CD4-positive, alpha-beta T cell treated with Interleukin-21 for 1 hour (primary cell): ENCODE measurements at regions not wholly inside any gene's neighbourhood (a gene's known extent, or its start where the extent isn't known, plus 50 kb on each side); places are given as distances from the start of the nearest gene placed in this dataset.
"Not testable (repeated sequence)": the region's sequence is repeated elsewhere in the genome, so short reads cannot be mapped to it uniquely, and the experiment has no call there.

Source experiments
- DNase-seq: peaks from one replicate; pipeline ENCODE4 v3.0.0-alpha.2; 2020

GRCh38 chr1:58116284-58116683 lies 430.2 kb downstream of the OMA1 start:
- no peak for DNase-seq

DNA sequence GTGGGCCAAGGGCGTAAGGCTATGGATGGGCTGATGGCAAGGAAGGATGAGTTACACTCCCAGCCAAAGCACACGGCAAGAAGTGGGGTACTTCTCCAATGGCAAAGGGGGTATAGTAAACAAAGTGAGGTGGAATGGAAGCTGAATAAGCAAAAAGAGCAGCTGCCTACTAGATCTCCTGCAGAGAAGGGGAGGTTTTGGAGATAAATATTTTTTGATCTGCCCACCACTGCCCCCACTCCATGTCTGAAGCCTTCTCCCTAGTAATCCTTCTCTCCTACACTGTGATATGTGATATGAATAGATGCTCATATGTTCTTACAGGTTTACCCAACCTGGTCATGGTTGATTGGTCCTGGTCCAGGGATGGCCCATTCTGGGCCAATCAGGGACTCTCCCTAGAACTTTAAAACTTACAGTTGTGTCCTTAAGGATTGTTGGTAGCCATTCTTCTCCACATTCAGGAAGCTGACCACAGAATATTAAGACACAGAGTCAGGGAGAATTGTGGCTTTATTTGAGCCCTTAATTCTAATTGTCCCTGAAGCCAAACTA lies 436.8 kb downstream of the OMA1 start:
- DNase-seq: no peak

GRCh38 chr1:58108783-58109182 lies 437.7 kb downstream of the OMA1 start:
- DNase-seq: no peak

GRCh38 chr1:58107943-58108342 lies 438.6 kb downstream of the OMA1 start:
- DNase-seq: no peak

DNA sequence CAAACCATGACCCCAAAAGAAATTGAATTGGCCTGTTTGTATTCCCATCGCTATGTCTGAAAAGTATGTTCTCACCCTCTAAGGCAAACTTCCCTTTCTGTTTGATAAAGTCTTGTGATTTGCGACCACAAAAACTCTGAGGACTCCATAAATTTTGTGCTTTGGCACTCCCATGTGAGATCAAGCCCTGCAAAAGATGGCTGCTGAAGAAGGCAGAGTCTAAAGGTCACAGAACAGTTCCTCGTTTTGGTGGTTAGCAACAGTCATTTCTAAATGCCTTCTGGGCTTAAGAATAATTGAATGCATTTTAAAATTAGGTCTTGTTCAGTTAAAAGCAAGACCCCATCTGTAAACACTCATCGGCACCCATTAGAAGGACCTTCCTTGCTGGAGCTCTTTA lies 441.6 kb downstream of the OMA1 start:
- DNase-seq: no peak

- no peak for DNase-seq
Observed at GRCh38 chr1:58096714-58097113, 449.8 kb downstream of the OMA1 start.

DNA sequence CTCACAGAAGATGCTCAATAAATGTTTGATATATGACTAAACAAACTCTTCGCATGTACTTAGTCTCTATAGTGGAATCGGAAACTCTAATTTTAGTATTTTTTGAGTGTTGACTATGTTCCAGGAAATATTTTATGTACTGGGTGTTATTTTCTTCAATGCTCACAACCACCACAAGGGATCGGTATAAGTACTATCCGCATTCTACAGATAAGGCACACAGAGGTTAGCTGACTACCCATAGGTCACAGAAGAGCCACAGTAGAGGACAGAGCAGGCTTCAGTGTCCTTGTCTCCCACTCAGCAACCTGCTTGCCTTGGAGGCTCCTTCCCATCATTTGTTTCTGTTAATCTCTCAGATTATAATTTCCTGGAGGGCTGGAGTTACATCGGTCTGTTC lies 451.3 kb downstream of the OMA1 start:
- no peak for DNase-seq

DNA sequence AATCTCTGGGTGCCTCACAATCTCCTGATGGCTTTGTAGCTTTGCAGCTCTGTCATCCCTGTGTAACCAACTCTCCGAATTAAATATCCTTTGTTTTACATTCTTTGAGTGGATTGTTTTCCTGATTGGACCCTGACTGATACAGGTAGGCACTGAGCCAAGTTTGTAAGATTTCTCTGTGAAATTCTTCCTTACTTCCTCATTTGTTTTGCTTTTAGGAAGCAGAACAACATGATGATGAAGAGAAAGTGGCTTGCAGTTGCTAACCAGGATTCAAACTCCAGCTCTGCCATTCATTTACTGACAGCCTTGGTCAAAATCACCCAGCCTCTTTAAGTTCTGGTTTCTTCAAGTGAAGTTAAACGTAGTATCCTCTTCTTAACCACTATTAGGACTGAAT lies 452.3 kb downstream of the OMA1 start:
- no peak for DNase-seq

DNA sequence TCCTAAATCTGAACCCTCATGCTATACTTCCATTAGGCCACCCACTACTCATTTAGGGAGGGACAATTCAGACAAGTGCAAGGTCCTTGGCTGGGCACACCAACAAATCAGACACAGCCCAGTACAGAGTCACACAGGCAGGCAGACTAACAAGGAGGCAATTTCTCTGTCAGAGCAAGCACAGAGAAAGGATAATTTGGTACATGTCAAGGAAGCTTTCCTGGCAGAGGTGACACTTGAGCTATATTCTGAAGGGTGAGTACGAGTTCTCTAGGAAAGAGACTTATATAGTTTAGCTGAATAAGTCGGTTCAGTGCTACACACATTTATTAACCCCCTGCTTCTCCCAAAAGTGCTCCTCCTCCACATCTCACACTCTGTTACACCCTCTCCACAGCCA lies 455.9 kb downstream of the OMA1 start:
- DNase-seq: no peak

DNA sequence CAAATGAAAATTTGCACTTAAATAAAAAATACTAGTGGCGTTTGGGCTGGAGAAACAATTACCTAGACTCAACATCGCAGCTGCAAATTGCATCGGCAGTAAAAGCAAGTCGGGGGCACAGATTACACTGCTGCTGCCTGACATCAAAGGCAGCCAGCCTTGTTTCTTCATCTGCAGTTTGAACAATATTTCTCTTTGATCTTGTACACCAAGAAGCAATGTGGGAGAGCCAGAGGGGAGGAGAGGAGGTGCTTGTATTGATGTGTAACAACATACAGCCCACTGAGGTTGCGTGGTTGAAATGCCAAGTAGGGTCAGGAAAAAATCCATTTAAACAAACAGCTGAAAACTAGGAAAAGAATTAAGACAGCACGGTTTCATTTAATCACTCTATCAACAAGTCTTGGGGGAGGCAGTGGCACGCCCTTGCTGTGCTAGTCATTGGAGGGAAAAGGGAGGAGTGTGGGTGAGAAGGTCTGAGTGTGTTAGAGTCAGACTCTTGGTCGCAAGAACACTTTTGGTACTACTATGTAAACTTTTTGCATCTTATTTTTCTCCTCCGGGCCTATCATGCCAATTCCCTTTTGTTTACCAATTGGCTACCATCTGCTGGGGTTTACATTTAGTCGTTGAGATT lies 456.5 kb downstream of the OMA1 start:
- no peak for DNase-seq

DNA sequence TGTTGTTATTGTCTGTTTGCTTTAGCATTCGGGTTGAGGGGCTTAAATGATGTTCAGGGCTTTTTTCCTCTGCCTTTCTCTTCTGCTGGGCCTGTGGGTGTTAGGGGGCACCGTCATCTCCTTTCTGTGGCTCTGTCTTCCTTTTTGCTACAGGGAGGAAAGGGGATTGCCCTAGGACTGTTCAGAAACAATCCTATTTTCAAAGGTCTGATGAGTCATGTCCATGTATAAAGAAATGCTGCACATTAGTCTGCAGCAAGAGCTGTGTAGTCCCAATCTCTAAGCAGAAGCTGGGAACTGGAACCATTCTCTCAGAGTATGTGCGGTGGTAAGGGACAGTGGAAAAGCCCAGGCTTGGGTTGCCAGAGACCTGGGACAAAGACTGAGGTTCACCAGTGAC lies 462.3 kb downstream of the OMA1 start:
- no peak for DNase-seq

GRCh38 chr1:58082596-58082995 lies 463.9 kb downstream of the OMA1 start:
- DNase-seq: no peak

- DNase-seq: no peak
Observed at GRCh38 chr1:58076258-58076657, 470.3 kb downstream of the OMA1 start.

DNA sequence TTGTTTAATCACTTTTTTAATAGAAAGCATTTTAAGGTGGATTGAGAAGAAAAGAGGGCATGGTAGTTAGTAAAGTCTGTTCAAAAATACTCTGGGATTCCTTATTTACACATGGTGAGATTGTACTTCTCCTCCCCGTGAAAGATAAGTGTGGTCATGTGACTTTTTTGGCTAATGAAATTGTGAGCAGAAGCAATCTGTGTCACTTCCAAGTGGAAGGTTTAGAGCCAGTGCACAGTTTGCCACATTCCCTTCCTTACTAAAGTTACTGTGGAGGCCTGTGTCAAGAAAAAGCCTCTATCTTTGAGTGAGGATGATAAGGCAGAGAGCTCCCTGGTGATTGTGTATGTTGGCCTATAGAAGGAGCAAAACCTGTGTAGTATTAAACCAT lies 471.3 kb downstream of the OMA1 start:
- DNase-seq: no peak

DNA sequence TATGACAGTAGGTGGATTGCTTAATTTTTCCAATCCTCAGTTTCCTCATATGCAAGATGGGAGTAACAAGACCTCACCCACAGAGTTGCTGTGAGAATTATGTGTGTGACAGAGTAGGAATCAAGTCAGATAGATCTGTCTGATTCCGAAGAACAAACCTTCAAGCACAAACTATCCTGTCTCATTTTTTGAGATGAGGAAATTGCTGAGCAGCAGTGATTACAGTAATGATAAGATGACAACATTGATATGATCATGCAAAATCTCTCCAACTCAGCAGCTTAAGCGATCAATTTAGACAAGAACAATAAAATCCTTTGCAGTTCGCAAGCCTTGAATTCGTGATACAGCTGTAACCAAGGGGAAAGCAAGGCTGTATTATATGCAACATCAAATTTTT lies 474.1 kb downstream of the OMA1 start:
- DNase-seq: no peak

DNA sequence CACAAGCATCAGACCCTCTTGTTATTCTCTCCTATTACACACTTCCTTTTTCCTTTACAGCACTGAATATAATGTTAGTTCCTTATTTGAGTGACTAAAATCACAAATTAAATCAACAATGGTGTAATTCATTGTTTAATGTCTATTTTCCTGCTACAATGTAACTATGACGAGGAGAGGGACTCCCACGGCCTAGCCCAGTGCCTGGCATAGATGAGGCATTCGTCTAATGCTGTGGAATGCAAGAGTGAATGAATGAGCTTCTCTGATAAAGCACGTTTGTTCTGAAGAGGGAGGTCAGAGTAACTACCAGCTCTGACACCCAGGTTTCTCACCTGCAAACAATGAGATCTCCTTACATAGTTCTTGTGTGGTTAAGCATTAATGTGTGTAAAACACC lies 479.4 kb downstream of the OMA1 start:
- DNase-seq: no peak

GRCh38 chr1:58065520-58065919 lies 481.0 kb downstream of the OMA1 start:
- no peak for DNase-seq

GRCh38 chr1:58064166-58064565 lies 482.4 kb downstream of the OMA1 start:
- DNase-seq: no peak

- no peak for DNase-seq
Observed at GRCh38 chr1:58063095-58063494, 483.4 kb downstream of the OMA1 start.

DNA sequence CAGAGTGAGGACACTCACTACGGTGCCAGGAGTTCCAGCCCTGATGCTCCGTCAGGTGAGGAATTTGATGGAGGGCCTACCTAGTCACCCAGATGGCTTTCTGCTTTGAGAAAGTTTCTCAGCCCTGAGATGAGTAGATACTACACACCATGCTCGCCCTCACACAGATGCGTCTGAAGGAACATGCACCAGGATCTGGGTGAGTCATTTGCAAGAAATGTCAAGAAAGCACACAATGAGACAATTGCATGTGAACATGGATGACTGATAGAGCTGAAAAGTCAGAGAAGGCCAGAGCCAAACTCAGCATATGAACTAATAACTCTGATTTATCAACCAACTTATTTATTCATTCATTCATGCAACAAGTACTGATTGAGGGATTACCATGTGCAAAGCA lies 483.9 kb downstream of the OMA1 start:
- no peak for DNase-seq

DNA sequence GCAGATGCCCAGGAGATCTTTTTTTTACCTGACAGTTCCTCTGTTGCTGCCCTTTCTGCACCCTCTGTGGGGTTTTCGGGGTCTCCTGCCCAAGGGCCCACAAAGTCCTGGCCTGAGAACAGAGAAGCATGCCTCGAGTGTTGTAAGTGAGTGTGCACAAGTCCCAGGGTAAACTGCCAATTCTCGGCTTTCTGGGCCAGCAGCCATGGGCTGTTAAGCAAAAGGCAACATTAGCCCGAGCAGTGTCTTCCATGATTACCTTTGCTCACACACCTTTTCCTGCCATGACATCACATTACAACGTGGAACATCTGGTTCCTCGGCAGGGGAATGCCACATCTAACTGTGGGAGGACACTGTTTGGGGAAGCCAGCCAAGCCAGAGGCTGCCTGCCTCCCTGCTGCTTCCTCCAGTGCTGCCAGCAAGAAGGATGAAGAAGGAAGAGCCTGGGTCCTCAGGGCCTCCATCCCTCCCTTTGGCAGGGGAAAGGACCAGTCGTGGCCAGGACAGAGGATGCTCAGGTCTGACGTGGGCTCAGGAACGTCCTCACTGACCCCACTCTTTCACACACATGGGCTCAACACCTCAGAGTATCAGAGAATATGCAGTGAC lies 485.9 kb downstream of the OMA1 start:
- DNase-seq: no peak

DNA sequence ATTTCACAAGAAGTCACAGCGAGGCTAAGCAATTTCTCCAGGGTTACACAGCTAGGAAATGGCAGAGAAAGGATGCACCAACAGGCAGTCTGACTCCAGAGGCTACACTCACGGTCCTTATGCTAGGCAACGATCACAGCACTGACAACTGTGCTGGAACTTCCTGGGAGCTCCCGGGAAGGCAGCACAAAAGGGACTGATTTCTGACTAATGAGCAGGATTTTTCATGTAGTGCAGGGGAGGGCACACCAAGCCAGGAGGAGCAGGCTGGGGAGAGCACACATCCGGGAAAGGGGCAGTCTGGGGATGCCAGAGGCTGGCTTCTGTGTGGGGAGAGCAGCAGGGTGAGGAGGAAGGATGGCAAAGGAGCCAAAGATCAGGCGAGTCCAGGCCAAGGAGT lies 486.7 kb downstream of the OMA1 start:
- DNase-seq: no peak

DNA sequence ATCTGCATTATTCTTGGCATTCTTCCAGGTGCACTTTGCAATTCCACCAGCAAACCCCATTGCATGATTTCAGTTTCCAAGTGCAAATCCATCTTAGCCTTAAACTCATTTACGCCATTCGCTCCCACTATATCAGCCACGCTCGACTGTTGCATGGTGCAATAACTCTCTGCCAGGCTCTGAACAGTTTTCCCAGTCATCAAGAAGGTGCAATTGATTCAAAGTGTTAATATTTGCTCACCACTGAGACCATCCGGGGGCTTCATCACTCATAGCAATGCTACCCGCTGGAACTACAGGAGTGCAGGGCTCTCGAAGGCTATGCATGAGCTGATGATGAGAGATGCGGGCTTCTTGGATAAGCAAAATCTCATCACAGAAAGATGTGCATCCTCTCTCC lies 488.2 kb downstream of the OMA1 start:
- DNase-seq: no peak

GRCh38 chr1:58057826-58058225 lies 488.7 kb downstream of the OMA1 start:
- DNase-seq: no peak

- not testable (repeated sequence) for DNase-seq
Observed at GRCh38 chr1:58051187-58051586, 495.3 kb downstream of the OMA1 start.
